Testis (tissue), 2 donors: ENCODE measurements at regions not wholly inside any gene's neighbourhood (a gene's known extent, or its start where the extent isn't known, plus 50 kb on each side); places are given as distances from the start of the nearest gene placed in this dataset.

Experiments used
- DNase-seq: peaks from one replicate; pipeline ENCODE4 v3.0.0-alpha.2; 2019
- H3K27ac ChIP-seq, 2 donors: fragments of 200-600 bp; sonication (generic); one replicate each; pipeline ENCODE4 v1.5.1; 2019
- H3K27me3 ChIP-seq: fragments of 200-600 bp; sonication (generic); one replicate; pipeline ENCODE4 v1.5.1; 2019
- H3K36me3 ChIP-seq: fragments of 200-600 bp; sonication (generic); one replicate; pipeline ENCODE4 v1.5.1; 2017; ENCODE audit warnings: low read depth; ENCODE audit errors: missing control alignments
- H3K4me1 ChIP-seq: fragments of 200-600 bp; sonication (generic); one replicate; pipeline ENCODE4 v1.5.1; 2019
- H3K4me3 ChIP-seq, 2 donors: fragments of 200-600 bp; sonication (generic); one replicate each; pipeline ENCODE4 v1.5.1; 2017 to 2019
- H3K9me3 ChIP-seq: fragments of 200-600 bp; sonication (generic); one replicate; pipeline ENCODE4 v1.5.1; 2017
- CTCF ChIP-seq, 3 experiments: fragments of 450-650 bp in 2 of 3; fragments of 200-600 bp in 1 of 3; sonication (generic) in 1 of 3; IDR thresholded peaks; one replicate each; pipeline ENCODE4 v1.5.1; 2016 to 2019; ENCODE audit warnings: antibody characterized with exemption in 3 of 3, mild to moderate bottlenecking in 2 of 3, moderate library complexity in 1 of 3
- POLR2A ChIP-seq: fragments of 450-650 bp; IDR thresholded peaks from one replicate; pipeline ENCODE4 v1.6.1; 2017; ENCODE audit warnings: antibody characterized with exemption, mild to moderate bottlenecking, moderate library complexity
- WGBS, 2 donors: methylation state at CpG; one replicate each; pipeline ENCODE4 v1.1.5; 2018; 5-methylcytosine and 5-hydroxymethylcytosine counted together
- intact Hi-C: fragments of 100-400 bp; cut with DNase I; formaldehyde crosslinking; loops from one replicate; pipeline ENCODE4 v1.15.1; 2023; ENCODE audit warnings: low total_unique reads

- H3K27me3 ChIP-seq: no peaks in the 10 kb centered on the region
- no peak overlapping the region for H3K27ac ChIP-seq
- no peak for TF ChIP-seq CTCF (IDR thresholded peaks at IDR 0.05)
- TF ChIP-seq POLR2A: no peak
- no peak overlapping the region for H3K4me3 ChIP-seq
- no peaks in the 10 kb centered on the region for H3K9me3 ChIP-seq
- no peak for DNase-seq
- intact Hi-C loops: no loop called here
- no peaks in the 10 kb centered on the region for H3K4me1 ChIP-seq
- 92 to 94% methylated on average over 5 of the region's 5 CpGs for WGBS, 2 donors
- H3K36me3 ChIP-seq: no peaks in the 10 kb centered on the region
Observed at GRCh38 chr12:25058012-25058411, 109.1 kb upstream of the BCAT1 start.

- intact Hi-C loops: no loop called here
- H3K4me3 ChIP-seq: no peak overlapping the region
- H3K4me1 ChIP-seq: no peaks in the 10 kb centered on the region
- TF ChIP-seq CTCF (IDR thresholded peaks at IDR 0.05) (no peak), POLR2A (no peak)
- no peaks in the 10 kb centered on the region for H3K27me3 ChIP-seq
- WGBS, 2 donors: 78 to 81% methylated on average over 3 of the region's 3 CpGs
- DNase-seq: no peak
- H3K27ac ChIP-seq: no peak overlapping the region
- H3K36me3 ChIP-seq: no peaks in the 10 kb centered on the region
- no peaks in the 10 kb centered on the region for H3K9me3 ChIP-seq
Observed at GRCh38 chr12:25056486-25057130, 107.7 kb upstream of the BCAT1 start.

GRCh38 chr12:25056011-25056410 lies 107.1 kb upstream of the BCAT1 start:
- H3K27ac ChIP-seq: no peak overlapping the region

GRCh38 chr12:25054783-25055144 lies 105.9 kb upstream of the BCAT1 start:
- WGBS, 2 donors: 82 to 88% methylated on average over 5 of the region's 5 CpGs
- no peak for DNase-seq
- H3K27ac ChIP-seq: no peak overlapping the region
- intact Hi-C loops: no loop called here
- H3K4me3 ChIP-seq: no peak overlapping the region
- no peaks in the 10 kb centered on the region for H3K9me3 ChIP-seq
- H3K4me1 ChIP-seq: no peaks in the 10 kb centered on the region
- no peak for TF ChIP-seq POLR2A
- no peak for TF ChIP-seq CTCF (IDR thresholded peaks at IDR 0.05)
- H3K36me3 ChIP-seq: no peaks in the 10 kb centered on the region
- H3K27me3 ChIP-seq: no peaks in the 10 kb centered on the region

More at GRCh38 chr12:25056011-25056410, 107.1 kb upstream of the BCAT1 start:
- Histone ChIP-seq H3K27me3 (no peaks in the 10 kb centered on the region), H3K4me3 (no peak overlapping the region), H3K36me3 (no peaks in the 10 kb centered on the region), H3K4me1 (no peaks in the 10 kb centered on the region), H3K9me3 (no peaks in the 10 kb centered on the region)
- TF ChIP-seq POLR2A (no peak), CTCF (IDR thresholded peaks at IDR 0.05) (no peak)
- intact Hi-C loops: no loop called here
- WGBS, 2 donors: 85 to 90% methylated on average over 5 of the region's 5 CpGs
- DNase-seq: no peak

GRCh38 chr12:25054076-25054782 lies 105.3 kb upstream of the BCAT1 start:
- no peak overlapping the region for H3K4me3 ChIP-seq
- 65 to 70% methylated on average over 4 of the region's 4 CpGs for whole genome bisulfite sequencing, 2 donors
- no peak for TF ChIP-seq POLR2A
- no peaks in the 10 kb centered on the region for H3K4me1 ChIP-seq
- no peak for DNase-seq
- H3K27me3 ChIP-seq: no peaks in the 10 kb centered on the region
- H3K27ac ChIP-seq: no peak overlapping the region
- intact Hi-C loops: no loop called here
- no peaks in the 10 kb centered on the region for H3K36me3 ChIP-seq
- no peaks in the 10 kb centered on the region for H3K9me3 ChIP-seq
